Gastrocnemius medialis (tissue), 4 donors: ENCODE measurements at regions not wholly inside any gene's neighbourhood (a gene's known extent, or its start where the extent isn't known, plus 50 kb on each side); places are given as distances from the start of the nearest gene placed in this dataset.

Experiments used
- ATAC-seq, 2 donors: fragments of 150-250 bp; one replicate each; pipeline ENCODE4 v1.9.1; 2016
- DNase-seq, 2 donors: peaks; one replicate each; pipeline ENCODE4 v3.0.0-alpha.2; 2019
- H3K27ac ChIP-seq, 4 donors: fragments of 200-600 bp; sonication (generic); 1 replicate in 1 of 4; 2 replicates in 3 of 4; pipeline ENCODE4 v1.5.1; 2016 to 2018; ENCODE audit warnings: mild to moderate bottlenecking in 2 of 4, moderate library complexity in 1 of 4
- H3K27me3 ChIP-seq, 3 donors: fragments of 200-600 bp; sonication (generic) in 2 of 3; 1 replicate in 1 of 3; 2 replicates in 2 of 3; pipeline versions ENCODE4 v1.5.1 to v1.6.0; 2016 to 2019; ENCODE audit warnings: mild to moderate bottlenecking in 1 of 3, moderate library complexity in 1 of 3
- H3K36me3 ChIP-seq, 2 donors: fragments of 200-600 bp; sonication (generic) in 1 of 2; one replicate each; pipeline ENCODE4 v1.5.1; 2017 to 2018
- H3K4me1 ChIP-seq, 2 donors: fragments of 200-600 bp; sonication (generic) in 1 of 2; one replicate each; pipeline ENCODE4 v1.5.1; 2016 to 2017; ENCODE audit warnings: mild to moderate bottlenecking in 2 of 2
- H3K4me3 ChIP-seq, 4 donors: fragments of 200-600 bp; sonication (generic) in 3 of 4; 1 replicate in 1 of 4; 2 replicates in 3 of 4; pipeline ENCODE4 v1.5.1; 2016 to 2019; ENCODE audit warnings: mild to moderate bottlenecking in 2 of 4
- H3K9me3 ChIP-seq, 3 donors: fragments of 200-600 bp; sonication (generic) in 2 of 3; 1 replicate in 1 of 3; 2 replicates in 2 of 3; pipeline ENCODE4 v1.5.1; 2016 to 2019
- CTCF ChIP-seq, 5 experiments: fragments of 450-650 bp in 3 of 5; fragments of 200-600 bp in 2 of 5; sonication (generic) in 2 of 5; IDR thresholded peaks in 4 of 5; conservative IDR thresholded peaks in 1 of 5; 1 replicate in 4 of 5; 2 replicates in 1 of 5; pipeline ENCODE4 v1.5.1; 2016 to 2019; ENCODE audit warnings: antibody characterized with exemption in 5 of 5, mild to moderate bottlenecking in 3 of 5, moderate library complexity in 3 of 5
- POLR2A ChIP-seq, 2 donors: fragments of 450-650 bp; IDR thresholded peaks; one replicate each; pipeline ENCODE4 v1.6.1; 2017; ENCODE audit warnings: antibody characterized with exemption in 2 of 2, mild to moderate bottlenecking in 2 of 2, moderate library complexity in 2 of 2
- in situ Hi-C, 4 donors: fragments of 200-750 bp; cut with MboI; loops; one replicate each; pipeline versions ENCODE4 v1.15.0 to v1.8.0; 2017; ENCODE audit warnings: low sequenced_read_pairs in 4 of 4
- intact Hi-C: fragments of 100-400 bp; cut with DNase I; formaldehyde crosslinking; loops from one replicate; pipeline ENCODE4 v1.15.1; 2023; ENCODE audit warnings: low total_unique reads

- no peaks in the 10 kb centered on the region for H3K9me3 ChIP-seq
- H3K27me3 ChIP-seq = no peaks in the 10 kb centered on the region
- no peak overlapping the region for H3K4me3 ChIP-seq
- in situ Hi-C loops = no loop called here
- ATAC-seq = no peak
- H3K27ac ChIP-seq = no peak overlapping the region
- intact Hi-C loops = no loop called here
- no peak for DNase-seq
- no peaks in the 10 kb centered on the region for H3K36me3 ChIP-seq
- no peaks in the 10 kb centered on the region for H3K4me1 ChIP-seq
- TF ChIP-seq POLR2A (IDR thresholded peaks at IDR 0.05) (no peak), CTCF (IDR thresholded peaks at IDR 0.05 in 4 of 5, conservative IDR thresholded peaks at IDR 0.05 in 1 of 5) (no peak)
These were observed 245.1 kb upstream of the RSPO3 start for GRCh38 chr6:126873351-126873750.

GRCh38 chr6:126873791-126874190 lies 244.7 kb upstream of the RSPO3 start:
- no peaks in the 10 kb centered on the region for H3K9me3 ChIP-seq
- intact Hi-C loops = no loop called here
- no peaks in the 10 kb centered on the region for H3K36me3 ChIP-seq
- H3K4me3 ChIP-seq = no peak overlapping the region
- TF ChIP-seq CTCF (IDR thresholded peaks at IDR 0.05 in 4 of 5, conservative IDR thresholded peaks at IDR 0.05 in 1 of 5) (no peak), POLR2A (IDR thresholded peaks at IDR 0.05) (no peak)
- H3K27ac ChIP-seq = no peak overlapping the region
- no peak for ATAC-seq
- H3K4me1 ChIP-seq = no peaks in the 10 kb centered on the region
- in situ Hi-C loops = no loop called here
- DNase-seq = no peak
- no peaks in the 10 kb centered on the region for H3K27me3 ChIP-seq

GRCh38 chr6:126876446-126876845 lies 242.0 kb upstream of the RSPO3 start:
- H3K27me3 ChIP-seq = no peaks in the 10 kb centered on the region
- no peak overlapping the region for H3K4me3 ChIP-seq
- no peaks in the 10 kb centered on the region for H3K4me1 ChIP-seq
- TF ChIP-seq CTCF (IDR thresholded peaks at IDR 0.05 in 4 of 5, conservative IDR thresholded peaks at IDR 0.05 in 1 of 5) (no peak), POLR2A (IDR thresholded peaks at IDR 0.05) (no peak)
- no peak for ATAC-seq
- H3K27ac ChIP-seq = no peak overlapping the region
- no peaks in the 10 kb centered on the region for H3K36me3 ChIP-seq
- intact Hi-C loops = no loop called here
- in situ Hi-C loops = no loop called here
- no peak for DNase-seq
- no peaks in the 10 kb centered on the region for H3K9me3 ChIP-seq

- Histone ChIP-seq H3K4me1 (no peaks in the 10 kb centered on the region), H3K27ac (no peak overlapping the region), H3K4me3 (no peak overlapping the region), H3K27me3 (no peaks in the 10 kb centered on the region), H3K9me3 (no peaks in the 10 kb centered on the region), H3K36me3 (no peaks in the 10 kb centered on the region)
- no peak for DNase-seq
- in situ Hi-C loops (no loop called here), intact Hi-C loops (no loop called here)
- no peak for TF ChIP-seq POLR2A (IDR thresholded peaks at IDR 0.05)
- no peak for TF ChIP-seq CTCF (IDR thresholded peaks at IDR 0.05 in 4 of 5, conservative IDR thresholded peaks at IDR 0.05 in 1 of 5)
- no peak for ATAC-seq
These were observed 237.5 kb upstream of the RSPO3 start for GRCh38 chr6:126880964-126881363.

- in situ Hi-C loops = no loop called here
- ATAC-seq (no peak), DNase-seq (no peak)
- H3K27me3 ChIP-seq = no peaks in the 10 kb centered on the region
- no peaks in the 10 kb centered on the region for H3K9me3 ChIP-seq
- H3K4me3 ChIP-seq = no peak overlapping the region
- no peak for TF ChIP-seq POLR2A (IDR thresholded peaks at IDR 0.05)
- TF ChIP-seq CTCF (IDR thresholded peaks at IDR 0.05 in 4 of 5, conservative IDR thresholded peaks at IDR 0.05 in 1 of 5) = no peak
- no peak overlapping the region for H3K27ac ChIP-seq
- intact Hi-C loops = no loop called here
- H3K36me3 ChIP-seq = no peaks in the 10 kb centered on the region
- H3K4me1 ChIP-seq = no peaks in the 10 kb centered on the region
These were observed 232.4 kb upstream of the RSPO3 start for GRCh38 chr6:126886106-126886505.
